ENCODE measurements at regions not wholly inside any gene's neighbourhood (a gene's known extent, or its start where the extent isn't known, plus 50 kb on each side); places are given as distances from the start of the nearest gene placed in this dataset.
A peak's percentile ranks its signal among the peaks of the same experiment; 100 is the strongest.
"Not testable (repeated sequence)": the region's sequence is repeated elsewhere in the genome, so short reads cannot be mapped to it uniquely, and the experiment has no call there.

GRCh38 chr5:158477214-158477613 is 618.3 kb upstream of the CLINT1 start:
- no peak for DNase-seq

GRCh38 chr5:158473016-158473635 is 614.2 kb upstream of the CLINT1 start:
- no peak for DNase-seq

GRCh38 chr5:158471535-158471924 is 612.6 kb upstream of the CLINT1 start:
- DNase-seq: no peak

- DNase-seq: no peak
Observed at GRCh38 chr5:158470764-158471534, 612.0 kb upstream of the CLINT1 start.

- no peak for DNase-seq
Observed at GRCh38 chr5:158468444-158468843, 609.5 kb upstream of the CLINT1 start.

- DNase-seq: no peak
Observed at GRCh38 chr5:158466191-158466590, 607.2 kb upstream of the CLINT1 start.

- no peak for DNase-seq
Observed at GRCh38 chr5:158465086-158465972, 606.4 kb upstream of the CLINT1 start.

- no peak for DNase-seq
Observed at GRCh38 chr5:158464383-158464782, 605.4 kb upstream of the CLINT1 start.

GRCh38 chr5:158463938-158464337 is 605.0 kb upstream of the CLINT1 start:
- DNase-seq: peak; percentile 36

GRCh38 chr5:158463188-158463587 is 604.2 kb upstream of the CLINT1 start:
- peak; percentile 55 for DNase-seq

- DNase-seq: no peak
Observed at GRCh38 chr5:158462349-158463114, 603.6 kb upstream of the CLINT1 start.

GRCh38 chr5:158461240-158461854 is 602.4 kb upstream of the CLINT1 start:
- DNase-seq: no peak

- DNase-seq: no peak
Observed at GRCh38 chr5:158458086-158458485, 599.1 kb upstream of the CLINT1 start.

GRCh38 chr5:158456756-158457155 is 597.8 kb upstream of the CLINT1 start:
- DNase-seq: peak; percentile 84

GRCh38 chr5:158456241-158456640 is 597.3 kb upstream of the CLINT1 start:
- DNase-seq: no peak

GRCh38 chr5:158451993-158452672 is 593.2 kb upstream of the CLINT1 start:
- DNase-seq: no peak

GRCh38 chr5:158451203-158451992 is 592.5 kb upstream of the CLINT1 start:
- DNase-seq: peak; percentile 82

GRCh38 chr5:158450751-158451171 is 591.8 kb upstream of the CLINT1 start:
- peak; percentile 81 for DNase-seq

GRCh38 chr5:158446761-158447160 is 587.8 kb upstream of the CLINT1 start:
- DNase-seq: not testable (repeated sequence)

GRCh38 chr5:158439204-158439603 is 580.3 kb upstream of the CLINT1 start:
- DNase-seq: not testable (repeated sequence)
